Keratinocyte (primary cell): ENCODE measurements at regions not wholly inside any gene's neighbourhood (a gene's known extent, or its start where the extent isn't known, plus 50 kb on each side); places are given as distances from the start of the nearest gene placed in this dataset.

ENCODE experiments used
- DNase-seq: peaks from one replicate; pipeline ENCODE4 v3.0.0-alpha.2; 2011; ENCODE audit warnings: low read depth, missing footprints, low spot score
- FAIRE-seq: peaks from 2 replicates; lab custom pipeline; 2011; peaks lifted over from hg19 to GRCh38; lab: Jason Lieb, UNC
- H2AFZ ChIP-seq: 2 replicates; pipeline ENCODE4 v1.6.0; 2012; ENCODE audit warnings: low read length, control low read depth, inconsistent platforms; ENCODE audit not compliant: control insufficient read depth
- H3K27ac ChIP-seq: 2 replicates; pipeline ENCODE4 v1.5.1; 2011; ENCODE audit warnings: low read length; ENCODE audit not compliant: control insufficient read depth, insufficient read depth
- H3K27me3 ChIP-seq: 3 replicates; pipeline ENCODE4 v1.6.0; 2011; ENCODE audit warnings: low read length; ENCODE audit not compliant: control insufficient read depth, insufficient read depth; ENCODE audit errors: extremely low read depth
- H3K36me3 ChIP-seq, 2 experiments: 2 replicates in 1 of 2; 3 replicates in 1 of 2; pipeline ENCODE4 v1.5.1; 2011; ENCODE audit warnings: low read length in 2 of 2, mild to moderate bottlenecking in 1 of 2; ENCODE audit not compliant: control insufficient read depth in 2 of 2, insufficient read depth in 2 of 2; ENCODE audit errors: extremely low read depth in 1 of 2
- H3K4me1 ChIP-seq: 3 replicates; pipeline ENCODE4 v1.5.1; 2011; ENCODE audit warnings: low read length; ENCODE audit not compliant: control insufficient read depth, insufficient read depth; ENCODE audit errors: extremely low read depth
- H3K4me2 ChIP-seq: 3 replicates; pipeline ENCODE4 v1.6.0; 2011; ENCODE audit warnings: low read depth, low read length; ENCODE audit not compliant: control insufficient read depth, insufficient read depth; ENCODE audit errors: extremely low read depth
- H3K4me3 ChIP-seq, 3 experiments: fragments of 200-600 bp in 1 of 3; sonication (generic) in 1 of 3; 2 replicates in 2 of 3; 3 replicates in 1 of 3; pipeline ENCODE4 v1.5.1; 2011 to 2016; ENCODE audit warnings: low read length in 3 of 3, mild to moderate bottlenecking in 3 of 3, control low read depth in 2 of 3, inconsistent platforms in 1 of 3, low read depth in 1 of 3, mixed read lengths in 1 of 3, mixed run types in 1 of 3, moderate library complexity in 1 of 3; ENCODE audit not compliant: control insufficient read depth in 2 of 3, insufficient read depth in 2 of 3; ENCODE audit errors: extremely low read depth in 1 of 3
- H3K79me2 ChIP-seq: 2 replicates; pipeline ENCODE4 v1.6.0; 2012; ENCODE audit warnings: low read length; ENCODE audit not compliant: control insufficient read depth, insufficient read depth
- H3K9ac ChIP-seq: 3 replicates; pipeline ENCODE4 v1.6.0; 2011; ENCODE audit warnings: low read length; ENCODE audit not compliant: control insufficient read depth, insufficient read depth; ENCODE audit errors: extremely low read depth
- H3K9me1 ChIP-seq: 3 replicates; pipeline ENCODE4 v1.6.0; 2011; ENCODE audit warnings: low read length; ENCODE audit not compliant: control insufficient read depth, insufficient read depth; ENCODE audit errors: extremely low read depth
- H3K9me3 ChIP-seq: 2 replicates; pipeline ENCODE4 v1.5.1; 2012; ENCODE audit warnings: low read depth, low read length; ENCODE audit not compliant: control insufficient read depth
- H4K20me1 ChIP-seq: 3 replicates; pipeline ENCODE4 v1.6.0; 2011; ENCODE audit warnings: low read length; ENCODE audit not compliant: control insufficient read depth, insufficient read depth; ENCODE audit errors: extremely low read depth
- CTCF ChIP-seq, 3 experiments: IDR thresholded peaks in 1 of 3; conservative IDR thresholded peaks in 1 of 3; optimal IDR thresholded peaks in 1 of 3; 2 replicates in 2 of 3; 3 replicates in 1 of 3; pipeline versions ENCODE3 to v1.5.1; 2011; ENCODE audit warnings: low read length in 3 of 3, mild to moderate bottlenecking in 3 of 3, moderate library complexity in 2 of 3, control low read depth in 1 of 3, inconsistent platforms in 1 of 3; ENCODE audit not compliant: insufficient read depth in 2 of 3; ENCODE audit errors: extremely low read depth in 1 of 3
- EZH2 ChIP-seq: IDR thresholded peaks from one replicate; pipeline ENCODE4 v1.6.1; 2012; ENCODE audit warnings: inconsistent platforms, mild to moderate bottlenecking, low read length, moderate library complexity
- dilution Hi-C: fragments of 300-500 bp; cut with MboI; formaldehyde crosslinking; loops from one replicate; pipeline ENCODE4 v1.7.0; 2020; ENCODE audit warnings: low sequenced_read_pairs; ENCODE audit not compliant: extremely low pct_ligation_motif_present

GRCh38 chr14:105847400-105847799, 321.0 kb downstream of the TMEM121 start:
- no peak for FAIRE-seq
- no peak for TF ChIP-seq CTCF (optimal IDR thresholded peaks at IDR 0.05 in 1 of 3, IDR thresholded peaks at IDR 0.05 in 1 of 3, conservative IDR thresholded peaks at IDR 0.05 in 1 of 3; ENCODE audit: extremely low read depth in 1 of 3, insufficient read depth in 2 of 3, low read length in 3 of 3)
- no peak for TF ChIP-seq EZH2

GRCh38 chr14:105848570-105848969, 322.2 kb downstream of the TMEM121 start:
- Histone ChIP-seq H3K9me1 (no peaks in the 10 kb centered on the region), H4K20me1 (no peaks in the 10 kb centered on the region), H3K9me3 (peaks cover 8% of the 10 kb centered on the region), H3K9ac (no peak overlapping the region), H3K4me2 (no peak overlapping the region), H3K27ac (no peak overlapping the region), H3K4me1 (no peaks in the 10 kb centered on the region), H3K4me3 (no peak overlapping the region), H3K79me2 (no peaks in the 10 kb centered on the region), H2AFZ (no peak overlapping the region), H3K36me3 (no peaks in the 10 kb centered on the region), H3K27me3 (no peaks in the 10 kb centered on the region)
- DNase-seq, result no peak
- dilution Hi-C loops, result no loop called here
- TF ChIP-seq EZH2 (no peak), CTCF (optimal IDR thresholded peaks at IDR 0.05 in 1 of 3, IDR thresholded peaks at IDR 0.05 in 1 of 3, conservative IDR thresholded peaks at IDR 0.05 in 1 of 3; ENCODE audit: extremely low read depth in 1 of 3, insufficient read depth in 2 of 3, low read length in 3 of 3) (no peak)
- no peak for FAIRE-seq

More at GRCh38 chr14:105847400-105847799, 321.0 kb downstream of the TMEM121 start:
- Histone ChIP-seq H3K9ac (no peak overlapping the region), H3K4me2 (no peak overlapping the region), H3K9me3 (peaks cover 8% of the 10 kb centered on the region), H3K9me1 (no peaks in the 10 kb centered on the region), H3K27ac (no peak overlapping the region), H4K20me1 (no peaks in the 10 kb centered on the region), H3K27me3 (no peaks in the 10 kb centered on the region), H3K4me3 (no peak overlapping the region), H3K79me2 (no peaks in the 10 kb centered on the region), H3K4me1 (no peaks in the 10 kb centered on the region), H2AFZ (no peak overlapping the region), H3K36me3 (no peaks in the 10 kb centered on the region)
- DNase-seq, result no peak
- dilution Hi-C loops, result no loop called here
